NAMALWA (cell line): ENCODE measurements at regions not wholly inside any gene's neighbourhood (a gene's known extent, or its start where the extent isn't known, plus 50 kb on each side); places are given as distances from the start of the nearest gene placed in this dataset.
"Not testable (repeated sequence)": the region's sequence is repeated elsewhere in the genome, so short reads cannot be mapped to it uniquely, and the experiment has no call there.

Source experiments
- DNase-seq: peaks from one replicate; pipeline ENCODE4 v3.0.0-alpha.2; 2015; ENCODE audit warnings: low spot score

DNA sequence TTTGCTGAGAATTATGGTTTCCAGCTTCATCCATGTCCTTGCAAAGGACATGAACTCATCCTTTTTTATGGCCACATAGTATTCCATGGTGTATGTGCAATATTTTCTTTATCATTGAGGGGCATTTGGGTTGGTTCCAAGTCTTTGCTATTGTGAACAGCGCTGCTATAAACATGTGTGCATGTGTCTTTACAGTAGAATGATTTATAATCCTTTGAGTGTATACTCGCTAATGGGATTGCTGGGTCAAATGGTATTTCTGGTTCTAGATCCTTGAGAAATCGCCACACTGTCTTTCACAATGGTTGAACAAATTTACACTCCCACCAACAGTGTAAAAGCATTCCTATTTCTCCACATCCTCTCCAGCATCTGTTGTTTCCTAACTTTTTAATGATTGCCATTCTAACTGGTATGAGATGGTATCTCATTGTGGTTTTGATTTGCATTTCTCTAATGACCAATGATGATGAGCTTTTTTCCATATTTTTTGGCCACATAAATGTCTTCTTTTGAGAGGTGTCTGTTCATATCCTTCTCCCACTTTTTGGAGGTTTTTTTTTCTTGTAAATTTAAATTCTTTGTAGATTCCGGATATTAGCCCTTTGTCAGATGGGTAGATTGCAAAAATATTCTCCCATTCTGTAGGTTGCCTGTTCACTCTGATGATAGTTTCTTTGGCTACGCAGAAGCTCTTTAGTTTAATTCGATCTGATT is 180.1 kb downstream of the PLPPR4 start:
- DNase-seq, result not testable (repeated sequence)

GRCh38 chr1:99445071-99445470 is 180.8 kb downstream of the PLPPR4 start:
- no peak for DNase-seq

DNA sequence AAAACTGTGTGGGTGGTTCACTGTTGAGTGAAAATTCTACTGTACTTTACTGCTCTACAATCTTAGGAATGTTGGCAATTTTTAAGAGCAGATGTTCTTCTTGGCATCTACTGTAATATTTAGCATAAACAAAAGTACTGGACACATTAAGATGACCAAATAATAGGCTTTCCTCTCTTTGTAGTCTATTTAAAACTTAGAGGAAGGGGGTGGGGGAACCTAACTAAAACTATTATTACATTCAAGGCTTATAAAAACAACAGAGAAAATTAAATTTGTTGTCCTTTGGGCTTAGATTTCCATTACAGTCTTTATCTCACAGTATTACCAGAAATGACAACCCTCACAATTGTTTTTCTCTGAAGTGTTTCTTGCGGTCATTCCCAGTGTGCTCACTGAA is 181.2 kb downstream of the PLPPR4 start:
- DNase-seq, result no peak

DNA sequence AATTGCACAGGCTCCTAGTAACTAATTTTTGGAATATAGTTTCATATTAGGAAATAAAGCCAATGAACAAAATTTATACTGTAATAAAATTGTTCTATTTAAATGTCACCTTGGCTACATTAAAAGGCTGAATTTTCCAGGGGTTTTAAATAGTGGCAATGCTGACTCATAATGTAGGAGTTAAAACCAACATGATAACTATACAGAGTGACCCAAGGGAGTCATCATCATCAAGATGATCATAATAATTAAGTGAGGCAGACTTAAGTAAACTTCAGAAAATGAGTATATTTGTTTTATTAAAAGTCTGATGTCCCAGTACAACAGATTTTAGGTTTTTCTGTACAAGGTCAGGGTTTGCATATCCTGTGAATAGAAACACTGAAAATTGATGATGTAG is 183.4 kb downstream of the PLPPR4 start:
- DNase-seq, result no peak

DNA sequence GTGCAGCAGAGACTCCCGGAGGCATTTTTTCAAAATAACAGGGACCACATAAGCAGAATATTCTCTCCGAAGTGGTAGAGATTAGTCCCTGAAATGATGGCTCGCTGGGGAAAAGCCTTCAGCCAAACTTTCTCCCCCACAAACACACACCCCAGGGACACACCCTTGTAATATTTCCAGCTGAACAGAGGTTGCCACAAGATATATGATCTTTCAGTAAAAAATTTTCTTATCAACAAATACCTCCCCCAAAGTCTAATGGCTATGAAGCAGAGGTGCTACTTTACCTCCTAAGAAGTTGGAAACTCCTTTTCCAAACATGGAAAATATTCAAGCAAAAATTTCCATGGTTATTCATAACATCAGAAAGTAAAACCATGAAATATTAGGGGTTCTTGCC is 190.2 kb upstream of the PALMD start:
- DNase-seq, result no peak

GRCh38 chr1:99456536-99456935 is 189.4 kb upstream of the PALMD start:
- DNase-seq, result no peak

- DNase-seq, result no peak
Measured at GRCh38 chr1:99457381-99458165, 188.3 kb upstream of the PALMD start.

- no peak for DNase-seq
Measured at GRCh38 chr1:99461499-99461898, 184.4 kb upstream of the PALMD start.

GRCh38 chr1:99464738-99465137 is 181.2 kb upstream of the PALMD start:
- DNase-seq, result no peak

GRCh38 chr1:99465176-99465900 is 180.6 kb upstream of the PALMD start:
- DNase-seq, result no peak

DNA sequence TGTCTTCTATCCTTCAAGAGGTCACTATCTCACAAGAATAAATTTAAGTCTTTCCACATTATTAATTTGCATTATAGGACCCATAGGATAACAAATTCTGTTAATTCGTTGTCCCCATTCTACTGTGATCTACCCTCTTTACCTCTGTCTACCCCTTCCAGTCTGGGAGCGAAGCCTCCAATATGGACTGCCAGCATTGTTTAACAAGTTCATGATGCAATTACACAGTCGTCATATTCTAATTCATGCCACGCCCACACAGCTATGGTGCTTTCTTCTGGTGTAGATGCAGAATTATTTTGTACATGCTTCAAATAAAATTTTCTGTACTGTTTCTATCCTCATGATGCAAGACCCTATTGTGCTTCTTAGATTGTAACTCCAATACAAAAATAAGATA is 178.3 kb upstream of the PALMD start:
- DNase-seq, result no peak

DNA sequence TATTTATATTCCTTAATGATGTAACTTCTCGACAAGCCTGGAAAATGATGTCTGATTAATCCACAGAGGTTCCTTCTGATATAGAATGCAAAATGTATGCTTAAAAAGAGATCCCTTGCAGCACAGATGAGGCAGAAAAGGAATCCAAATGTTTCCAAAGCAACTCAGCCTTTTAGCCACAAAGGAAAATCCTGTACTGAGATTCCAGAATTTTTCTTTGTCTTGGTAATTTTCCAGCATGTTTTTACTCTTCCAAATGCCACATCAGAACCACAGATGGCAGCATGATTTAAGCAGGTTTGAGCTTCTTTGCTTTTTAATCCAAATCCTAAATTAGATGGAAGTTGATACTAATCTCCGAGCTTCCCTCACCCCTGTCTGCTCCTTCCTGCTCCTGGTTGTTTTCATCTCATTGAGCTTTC is 176.4 kb upstream of the PALMD start:
- no peak for DNase-seq

DNA sequence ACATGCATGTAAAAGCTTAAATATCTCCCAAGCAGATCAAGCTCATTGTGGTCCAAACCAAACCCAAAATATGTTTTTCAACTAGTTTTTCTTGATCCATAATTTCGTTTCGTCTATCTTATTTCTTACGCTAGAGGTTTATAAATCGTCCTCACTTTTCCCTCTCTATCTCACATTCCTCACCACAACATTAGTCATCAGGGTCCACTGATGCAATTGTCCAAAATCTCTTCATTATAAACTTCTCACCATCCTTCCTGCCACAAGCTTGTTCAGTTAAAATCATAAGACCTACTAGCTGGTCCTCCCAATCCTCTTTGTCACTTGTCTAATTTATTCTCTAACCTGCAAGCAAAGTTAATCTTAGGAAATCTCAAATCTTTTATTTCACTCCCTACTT is 173.0 kb upstream of the PALMD start:
- no peak for DNase-seq

GRCh38 chr1:99474350-99474893 is 171.5 kb upstream of the PALMD start:
- DNase-seq, result no peak

GRCh38 chr1:99476058-99476457 is 169.9 kb upstream of the PALMD start:
- DNase-seq, result no peak

DNA sequence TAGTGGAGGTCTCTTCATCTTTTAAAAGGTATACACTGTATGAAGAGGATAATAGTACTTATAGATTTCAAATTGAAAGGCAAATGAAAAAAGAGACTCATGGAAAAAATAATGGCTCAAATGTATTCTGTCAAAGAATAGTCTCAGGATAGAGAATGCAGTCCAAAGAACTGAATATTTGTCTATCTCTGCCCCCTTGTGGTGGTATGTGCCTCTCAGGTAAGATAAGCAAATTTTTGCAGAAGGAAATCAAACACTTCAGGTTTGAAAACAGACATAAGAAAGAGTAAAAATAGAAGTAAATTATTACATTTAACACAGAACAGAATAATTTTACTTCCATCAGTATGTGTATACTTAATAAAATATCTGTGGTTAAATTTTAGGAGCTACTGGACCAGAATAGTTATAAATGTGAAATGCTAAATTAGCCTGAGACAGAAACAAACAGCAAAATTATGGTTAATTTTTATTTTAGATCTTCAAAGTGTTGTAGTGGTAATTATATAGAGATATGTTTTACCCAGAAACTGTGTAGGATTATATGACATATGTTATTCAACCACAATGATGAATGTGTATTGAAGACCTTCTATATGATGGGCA is 164.4 kb upstream of the PALMD start:
- peak; percentile 77 for DNase-seq

- no peak for DNase-seq
Measured at GRCh38 chr1:99482286-99482685, 163.6 kb upstream of the PALMD start.

GRCh38 chr1:99482750-99483149 is 163.2 kb upstream of the PALMD start:
- DNase-seq, result no peak

- no peak for DNase-seq
Measured at GRCh38 chr1:99490031-99490430, 155.9 kb upstream of the PALMD start.

DNA sequence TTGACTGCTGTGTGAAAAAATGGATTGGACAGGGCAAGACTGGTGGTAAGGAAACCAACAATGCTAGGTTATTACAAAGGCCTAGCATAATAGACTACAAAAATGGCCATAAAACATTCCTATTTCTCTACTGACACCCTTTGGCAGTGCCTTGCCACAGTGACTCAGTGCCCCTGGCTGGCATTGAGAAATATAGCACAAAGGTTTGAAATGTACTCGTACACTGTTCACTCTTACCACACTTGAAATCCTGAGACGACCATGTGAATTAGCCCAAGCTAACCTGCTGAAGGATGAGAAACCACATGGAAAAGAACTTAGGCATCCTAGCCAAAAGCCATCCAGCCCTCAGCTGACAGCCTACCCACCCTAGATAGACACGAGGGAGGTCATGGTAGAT is 149.8 kb upstream of the PALMD start:
- DNase-seq, result no peak

DNA sequence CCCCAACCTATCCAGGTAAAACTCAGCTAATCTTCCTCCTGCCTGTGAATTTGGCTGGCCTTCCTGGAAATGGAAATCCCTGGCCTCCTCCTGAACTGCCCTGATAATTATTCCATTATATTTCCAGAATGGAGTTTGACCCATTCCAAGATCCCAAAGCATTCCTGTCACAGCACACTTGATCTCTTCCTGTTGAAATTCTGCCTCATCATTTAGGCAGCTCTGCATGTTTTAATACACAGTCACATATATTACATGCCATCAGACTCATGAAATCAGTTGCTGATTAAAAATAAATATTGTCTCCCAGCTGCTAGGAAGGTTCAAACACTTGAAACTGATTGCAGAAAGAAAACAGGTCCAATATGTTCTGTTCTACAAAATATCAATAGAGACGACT is 148.2 kb upstream of the PALMD start:
- DNase-seq, result no peak

GRCh38 chr1:99500541-99500940 is 145.4 kb upstream of the PALMD start:
- no peak for DNase-seq
